GM21423 (cell line): ENCODE measurements at regions not wholly inside any gene's neighbourhood (a gene's known extent, or its start where the extent isn't known, plus 50 kb on each side); places are given as distances from the start of the nearest gene placed in this dataset.
"Not testable (repeated sequence)": the region's sequence is repeated elsewhere in the genome, so short reads cannot be mapped to it uniquely, and the experiment has no call there.

ENCODE experiments used
- ATAC-seq: cut with Tn5 transposase; IDR thresholded peaks from one replicate; pipeline ENCODE4 v1.9.1; 2021; ENCODE audit warnings: mild to moderate bottlenecking, moderate library complexity; ENCODE audit not compliant: unreplicated experiment

DNA sequence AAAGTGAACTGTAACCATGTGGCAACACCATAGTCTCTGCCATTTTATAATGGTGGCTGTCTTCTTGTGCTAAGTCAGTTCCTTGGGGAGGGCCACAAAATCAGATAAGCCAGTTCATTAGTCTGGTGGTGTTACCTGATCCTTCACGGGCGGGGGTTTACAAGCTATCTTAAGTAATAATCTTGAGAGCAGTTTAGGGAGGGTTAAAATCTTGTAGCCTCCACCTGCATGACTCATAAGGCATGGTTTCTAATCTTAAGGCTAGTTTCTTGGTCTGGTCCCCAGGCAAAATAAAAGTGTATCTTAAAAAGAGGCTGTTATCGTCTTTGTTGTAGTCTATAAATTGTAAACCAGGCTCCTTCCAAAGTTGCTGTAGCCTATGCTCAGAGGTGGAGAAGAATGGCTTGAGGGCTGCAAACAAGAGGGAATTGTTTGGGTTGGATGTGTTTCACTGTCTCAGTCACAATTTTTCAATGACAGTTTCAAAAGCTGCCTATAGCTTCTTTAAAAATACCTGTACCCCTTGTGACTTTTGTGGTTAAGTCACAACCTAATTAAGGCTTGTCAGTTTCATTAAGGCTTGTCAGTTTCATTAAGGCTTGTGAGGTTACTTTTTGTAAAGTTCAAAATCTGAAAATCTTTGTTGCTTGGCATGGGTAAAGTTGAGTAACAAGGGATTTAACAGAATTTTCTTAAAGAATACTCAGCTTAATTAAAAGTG is 135.7 kb downstream of the RPS4Y2 start:
- peak; percentile 89 for ATAC-seq

DNA sequence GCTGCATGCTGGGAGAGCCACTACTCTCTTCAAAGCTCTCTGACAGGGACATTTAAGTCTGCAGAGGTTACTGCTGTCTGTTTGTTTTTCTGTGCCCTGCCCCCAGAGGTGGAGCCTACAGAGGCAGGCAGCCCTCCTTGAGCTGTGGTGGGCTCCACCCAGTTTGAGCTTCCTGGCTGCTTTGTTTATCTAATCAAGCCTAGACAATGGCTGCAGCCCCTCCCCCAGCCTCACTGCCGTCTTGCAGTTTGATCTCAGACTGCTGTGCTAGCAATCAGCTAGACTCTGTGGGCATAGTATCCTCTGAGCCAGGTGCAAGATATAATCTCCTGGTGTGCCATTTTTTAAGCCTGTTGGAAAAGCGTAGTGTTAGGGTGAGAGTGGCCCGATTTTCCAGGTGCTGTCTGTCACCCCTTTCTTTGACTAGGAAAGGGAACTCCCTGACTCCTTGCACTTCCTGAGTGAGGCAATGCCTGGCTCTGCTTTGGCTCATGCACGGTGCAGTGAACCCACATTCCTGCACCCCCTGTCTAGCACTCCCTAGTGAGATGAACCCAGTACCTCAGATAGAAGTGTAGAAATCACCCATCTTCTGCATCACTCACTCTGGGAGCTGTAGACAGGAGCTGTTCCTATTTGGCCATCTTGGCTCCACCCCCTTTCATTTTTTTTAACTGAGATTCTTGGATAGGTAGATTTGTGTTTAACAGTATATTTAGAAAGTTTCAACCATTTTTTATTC is 169.6 kb downstream of the RPS4Y2 start:
- ATAC-seq = not testable (repeated sequence)

DNA sequence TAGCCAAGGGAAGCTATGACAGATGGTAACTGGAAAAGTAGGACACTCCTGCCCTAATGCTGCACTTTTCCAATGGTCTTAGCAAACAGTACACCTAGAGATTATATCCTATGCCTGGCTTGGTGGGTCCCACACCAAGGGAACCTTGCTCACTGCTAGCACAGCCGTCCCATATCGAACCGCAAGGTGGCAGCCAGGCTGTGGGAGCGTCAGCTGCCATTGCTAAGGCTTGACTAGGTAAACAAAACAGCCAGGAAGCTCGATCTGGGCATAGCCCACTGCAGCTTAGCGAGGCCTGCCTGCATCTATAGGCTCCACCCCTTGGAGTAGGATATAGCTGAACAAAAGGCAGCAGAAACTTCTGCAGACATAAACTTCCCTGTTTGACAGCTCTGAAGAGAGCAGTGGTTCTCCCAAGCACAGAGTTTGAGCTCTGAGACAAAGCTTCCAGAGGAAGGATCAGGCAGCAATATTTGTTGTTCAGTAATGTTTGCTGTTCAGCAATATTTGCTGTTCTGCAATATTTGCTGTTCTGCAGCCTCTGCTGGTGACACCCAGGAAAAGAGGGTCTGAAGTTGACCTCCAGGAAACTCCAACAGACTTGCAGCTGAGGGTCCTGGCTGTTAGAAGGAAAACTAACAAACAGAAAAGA is 173.9 kb downstream of the RPS4Y2 start:
- no peak for ATAC-seq

DNA sequence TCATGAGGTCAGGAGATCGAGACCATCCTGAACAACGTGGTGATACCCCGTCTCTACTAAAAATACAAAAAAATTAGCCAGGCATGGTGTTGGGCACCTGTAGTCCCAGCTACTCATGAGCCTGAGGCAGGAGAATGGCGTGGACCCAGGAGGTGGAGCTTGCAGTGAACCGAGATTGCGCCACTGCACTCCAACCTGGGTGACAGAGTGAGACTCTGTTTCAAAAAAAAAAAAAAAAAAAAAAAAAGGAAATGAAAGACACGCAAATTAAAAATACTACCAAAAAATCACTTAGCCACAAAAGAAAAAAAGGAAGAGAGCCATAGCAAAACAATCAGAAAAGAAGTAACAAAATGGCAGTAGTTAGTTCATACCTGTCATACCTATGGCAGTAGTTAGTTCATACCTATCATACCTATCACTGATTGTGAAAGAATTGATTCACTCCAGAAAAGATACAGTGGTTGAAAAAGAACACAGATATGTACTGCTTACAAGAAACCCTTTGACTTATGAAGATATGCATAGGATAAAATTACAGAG is 180.9 kb downstream of the RPS4Y2 start:
- ATAC-seq = not testable (repeated sequence)

DNA sequence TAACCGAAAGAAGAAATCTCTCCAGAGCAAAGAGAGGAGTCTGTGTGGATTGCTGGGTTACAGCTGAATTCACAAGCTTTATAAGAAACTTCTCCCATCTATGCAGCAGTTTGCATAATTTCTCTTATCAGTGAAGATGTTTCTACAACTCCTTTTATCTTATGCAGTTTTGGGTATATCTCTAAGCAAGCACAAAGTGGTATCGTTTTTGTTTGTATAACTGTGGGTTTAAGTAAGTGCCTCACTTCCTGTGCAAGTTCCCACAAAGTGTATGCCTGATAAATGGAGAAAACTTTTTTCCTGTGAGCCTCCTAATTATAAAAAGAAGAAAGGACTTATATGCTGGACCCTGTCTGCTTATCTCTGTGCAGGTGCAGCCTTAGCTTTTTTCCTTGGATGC is 205.6 kb downstream of the RPS4Y2 start:
- no peak for ATAC-seq

DNA sequence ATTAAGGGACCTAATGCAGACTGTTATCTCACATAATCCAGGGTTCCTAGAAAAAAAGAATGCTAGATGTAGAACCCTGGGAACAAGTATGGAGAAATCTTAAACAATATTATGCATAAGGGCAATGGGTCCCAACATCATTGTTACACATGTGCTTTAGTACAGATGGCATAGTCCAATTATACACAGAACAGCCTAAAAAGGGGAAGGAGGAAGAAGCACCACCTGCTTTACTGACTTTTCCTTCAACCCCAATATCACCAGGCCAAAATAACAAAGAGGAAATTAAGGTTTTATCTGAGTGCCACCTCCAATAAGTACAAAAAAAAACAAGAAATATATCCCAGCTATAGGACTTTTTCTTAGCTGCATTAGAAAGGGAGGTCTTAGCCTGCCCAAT is 211.9 kb downstream of the RPS4Y2 start:
- no peak for ATAC-seq

DNA sequence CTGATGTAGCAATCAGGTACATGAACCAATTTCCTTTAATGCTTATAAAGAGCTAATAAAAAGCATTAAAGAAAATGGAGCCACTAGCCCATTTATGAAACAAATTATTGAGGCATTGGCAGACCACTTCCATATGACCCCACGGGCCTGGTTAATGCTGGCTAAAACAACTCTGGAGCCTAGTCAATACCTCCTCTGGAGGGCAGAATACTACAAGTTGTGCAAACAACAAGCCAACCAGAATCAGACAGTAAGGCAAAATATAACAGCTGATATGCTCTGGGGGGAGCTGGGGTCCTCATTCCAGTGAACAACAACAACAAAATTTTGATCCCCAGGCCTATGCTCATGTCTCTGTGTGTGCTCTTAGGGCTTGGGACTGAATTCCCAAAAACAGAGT is 212.3 kb downstream of the RPS4Y2 start:
- ATAC-seq = no peak

DNA sequence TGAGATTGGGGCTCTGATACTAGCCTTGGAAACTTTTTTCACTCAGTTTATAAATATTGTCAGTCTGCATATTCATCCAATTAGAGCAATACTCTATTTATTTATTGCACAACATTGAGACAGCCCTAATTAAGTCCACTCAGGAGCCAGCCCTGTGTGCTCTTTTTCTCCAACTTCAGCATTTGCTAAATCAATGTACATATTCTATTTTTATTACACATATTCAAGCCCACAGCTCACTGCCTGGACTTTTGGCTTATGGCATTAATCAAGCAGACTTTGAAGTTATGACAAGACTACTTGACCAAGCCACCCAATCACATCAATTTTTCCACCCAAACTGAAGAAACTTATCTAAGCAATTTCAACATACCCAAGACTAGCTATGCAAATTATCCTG is 215.5 kb downstream of the RPS4Y2 start:
- ATAC-seq = no peak

DNA sequence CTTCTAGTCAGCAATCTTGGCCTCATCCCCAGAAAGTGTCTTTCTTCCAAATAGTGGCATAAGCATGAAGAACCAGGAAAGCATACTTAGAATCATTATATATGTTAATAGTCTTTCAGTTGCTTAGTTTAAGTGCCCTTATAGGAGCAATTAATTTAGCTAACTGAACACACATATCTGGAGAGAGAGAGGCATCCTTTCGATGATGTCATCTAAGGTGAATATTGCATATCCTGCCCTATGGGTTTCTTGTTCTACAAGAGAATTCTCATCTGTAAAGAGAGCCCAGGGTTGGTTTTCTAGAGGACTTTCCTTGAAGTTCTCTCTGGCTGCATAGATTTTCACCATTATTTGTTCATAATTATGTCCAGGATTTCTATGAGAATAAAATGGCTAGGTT is 230.1 kb downstream of the RPS4Y2 start:
- no peak for ATAC-seq

DNA sequence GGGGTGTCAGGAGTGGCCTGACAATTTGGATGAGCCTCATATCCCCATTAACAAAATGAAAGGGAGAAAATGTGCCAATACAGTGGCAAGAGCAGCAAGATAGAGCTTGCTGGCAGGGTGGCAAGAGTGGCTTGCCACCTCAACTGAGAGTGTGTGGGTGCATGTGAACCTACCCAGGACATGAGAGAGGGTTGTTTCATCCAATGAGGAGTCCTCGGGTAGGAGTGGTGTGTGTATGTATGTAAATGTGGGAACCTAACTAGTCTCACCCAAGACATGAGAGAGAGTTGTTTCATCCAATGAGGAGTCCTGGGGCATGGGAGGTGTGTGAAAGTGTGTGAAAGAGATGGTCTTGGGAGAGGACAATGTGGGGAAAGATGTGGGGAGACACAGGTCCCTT is 234.2 kb downstream of the RPS4Y2 start:
- ATAC-seq = no peak

DNA sequence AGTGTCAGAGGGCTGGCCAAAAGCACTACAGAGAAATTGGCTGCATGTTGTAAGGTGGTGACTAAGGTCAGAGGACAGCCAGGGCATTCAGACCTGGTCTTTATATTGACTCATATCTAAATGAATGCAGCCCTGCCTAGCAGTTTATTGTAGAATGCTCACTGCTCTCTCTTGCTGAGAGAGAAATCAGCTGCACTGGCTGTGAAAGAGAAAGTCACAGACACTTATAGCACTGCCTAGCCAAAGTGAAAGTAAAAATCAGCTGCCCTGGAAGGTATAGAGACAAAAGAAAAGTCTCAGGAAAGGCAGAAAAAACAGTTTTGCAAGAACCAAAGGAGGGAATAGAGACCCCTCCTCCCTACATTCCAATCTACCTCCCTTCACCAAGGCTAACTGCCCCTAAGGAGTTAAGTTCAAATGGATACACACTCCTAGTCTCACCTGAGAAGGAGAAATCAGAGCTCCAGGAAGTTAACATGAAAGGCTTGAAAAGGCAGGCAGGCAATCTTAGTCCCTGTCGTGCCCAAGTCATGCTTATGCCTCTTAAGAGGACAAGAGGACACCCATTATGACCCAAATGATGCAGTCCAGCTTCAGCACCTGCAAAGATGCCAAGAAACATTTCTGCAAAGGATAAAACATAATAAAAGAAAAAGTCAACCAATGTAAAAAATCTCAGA is 235.1 kb downstream of the RPS4Y2 start:
- ATAC-seq = peak; percentile 96

DNA sequence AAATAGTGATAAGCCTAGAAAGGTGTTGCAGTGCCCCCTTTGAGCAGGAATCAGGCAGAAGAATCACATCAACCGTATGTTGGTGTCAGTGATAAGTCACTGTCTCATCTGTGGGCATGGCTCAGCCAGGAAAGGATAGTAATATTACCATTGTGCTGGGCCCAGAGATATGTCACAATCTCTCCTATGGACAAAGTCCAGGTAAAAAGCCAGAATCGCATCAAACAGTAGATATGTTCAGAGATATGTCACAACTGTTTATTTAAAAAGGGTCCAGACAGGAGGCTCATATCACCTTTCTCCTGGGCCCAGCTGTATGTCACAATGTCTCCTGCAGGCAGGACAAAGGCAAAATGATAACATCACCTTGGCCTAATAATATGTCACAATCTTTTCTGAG is 241.4 kb downstream of the RPS4Y2 start:
- no peak for ATAC-seq

DNA sequence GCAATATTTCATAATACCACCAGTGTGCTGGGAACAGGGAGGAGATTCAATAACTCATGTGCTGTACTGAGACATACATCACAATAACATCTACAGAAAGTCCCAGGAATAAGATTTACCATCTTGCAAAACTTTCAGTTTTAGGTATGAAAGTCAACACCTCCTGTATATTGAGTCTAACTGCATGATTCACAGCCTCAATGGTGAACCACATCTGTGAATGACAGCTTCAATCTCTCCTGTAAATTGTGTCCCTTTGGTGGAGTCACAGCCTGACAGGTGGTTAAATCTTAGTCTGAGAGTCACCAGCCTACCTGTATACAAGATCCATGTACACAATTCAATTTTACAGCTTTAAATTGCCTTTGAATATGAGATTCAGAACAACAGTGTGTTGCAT is 242.1 kb downstream of the RPS4Y2 start:
- no peak for ATAC-seq

DNA sequence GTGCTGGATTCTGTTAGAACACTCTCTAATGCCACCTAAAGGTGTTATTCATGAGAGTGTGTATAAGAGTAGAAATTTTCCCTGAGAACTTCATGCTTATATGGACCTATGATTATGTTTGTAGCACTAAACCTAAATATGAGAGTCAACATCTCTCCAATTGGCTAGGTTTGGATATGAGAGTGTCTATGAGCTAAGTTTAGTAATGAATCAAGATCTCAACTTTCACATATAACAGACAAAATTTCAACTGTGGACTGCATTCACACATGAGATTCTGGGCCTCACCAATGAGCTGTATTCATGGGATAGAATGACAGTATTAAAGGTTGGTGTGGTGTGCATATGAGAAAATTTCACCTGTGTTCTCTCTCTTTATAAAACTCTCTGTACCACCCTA is 242.6 kb downstream of the RPS4Y2 start:
- no peak for ATAC-seq

DNA sequence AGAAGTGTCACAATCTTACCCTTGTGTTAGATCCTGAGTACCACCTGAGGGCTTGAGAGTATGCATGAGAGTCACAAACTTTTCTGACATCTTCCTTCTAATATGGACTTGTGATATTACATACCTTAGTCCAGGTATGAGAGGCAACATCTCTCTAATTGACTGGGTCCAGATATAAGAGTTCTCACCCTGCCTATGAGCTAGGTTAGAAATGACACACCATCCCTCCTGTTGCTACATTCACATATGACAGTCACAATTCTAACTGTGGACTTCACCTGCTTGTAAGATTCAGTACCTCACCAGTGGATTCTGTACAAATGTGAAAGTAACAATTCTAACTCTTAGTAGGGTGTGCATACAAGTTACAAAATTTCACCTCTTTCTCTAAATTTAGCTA is 245.2 kb downstream of the RPS4Y2 start:
- ATAC-seq = no peak

DNA sequence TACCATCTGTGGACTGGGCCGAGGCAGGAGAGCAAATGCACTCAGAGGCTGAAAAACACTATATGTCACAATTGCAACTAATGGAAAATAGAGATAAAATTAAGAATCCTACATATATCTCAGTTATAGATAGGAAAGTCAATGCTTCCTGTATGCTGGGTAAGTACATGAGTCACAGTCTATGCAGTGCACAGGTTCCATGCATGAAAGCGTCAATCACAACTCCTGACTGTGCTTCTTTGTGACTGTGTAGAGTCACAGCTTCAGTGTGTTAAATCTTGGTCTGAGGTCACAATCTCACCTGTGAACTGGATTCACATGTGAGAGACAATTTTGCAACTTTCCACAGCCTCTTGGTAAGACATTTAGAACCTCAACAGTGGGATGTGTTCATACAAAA is 247.2 kb downstream of the RPS4Y2 start:
- ATAC-seq = no peak

DNA sequence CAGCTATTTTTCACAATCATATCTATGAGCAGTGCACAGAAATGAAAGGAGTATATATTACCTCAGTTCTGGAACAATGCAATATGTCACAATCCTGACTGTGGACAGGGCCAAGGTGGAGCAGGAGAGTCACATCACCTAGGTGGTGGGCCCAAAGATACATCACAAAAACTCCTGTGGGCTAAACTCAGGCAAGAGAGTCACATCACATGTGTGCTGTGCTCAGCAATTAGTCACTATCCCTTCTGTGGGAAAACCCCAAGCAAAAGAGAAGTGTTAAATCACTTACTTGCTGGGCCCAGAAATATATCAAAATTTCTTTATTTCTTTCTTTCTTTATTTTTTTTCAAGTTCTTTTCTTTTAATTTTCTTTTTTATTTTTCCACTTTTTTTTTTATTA is 249.6 kb downstream of the RPS4Y2 start:
- ATAC-seq = no peak

DNA sequence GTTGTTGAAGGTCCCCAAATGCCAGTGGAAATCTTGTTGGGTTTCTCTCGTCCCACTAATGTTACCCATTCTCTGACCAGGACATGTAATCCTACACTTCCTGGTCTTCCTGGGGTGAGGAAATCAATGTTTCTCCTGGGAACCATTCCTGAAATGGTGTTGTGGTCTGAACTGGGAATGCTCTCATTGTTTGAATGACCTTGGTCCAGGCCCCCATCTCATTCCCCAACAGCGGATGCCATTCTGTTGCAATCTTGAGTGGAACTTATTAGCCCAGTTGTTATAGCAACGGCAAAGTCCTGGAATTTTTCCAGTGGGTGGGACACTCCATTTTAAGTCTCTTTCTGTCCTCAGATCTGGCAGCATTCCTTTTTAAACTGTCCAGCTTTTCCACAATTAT is 265.9 kb downstream of the RPS4Y2 start:
- ATAC-seq = no peak

DNA sequence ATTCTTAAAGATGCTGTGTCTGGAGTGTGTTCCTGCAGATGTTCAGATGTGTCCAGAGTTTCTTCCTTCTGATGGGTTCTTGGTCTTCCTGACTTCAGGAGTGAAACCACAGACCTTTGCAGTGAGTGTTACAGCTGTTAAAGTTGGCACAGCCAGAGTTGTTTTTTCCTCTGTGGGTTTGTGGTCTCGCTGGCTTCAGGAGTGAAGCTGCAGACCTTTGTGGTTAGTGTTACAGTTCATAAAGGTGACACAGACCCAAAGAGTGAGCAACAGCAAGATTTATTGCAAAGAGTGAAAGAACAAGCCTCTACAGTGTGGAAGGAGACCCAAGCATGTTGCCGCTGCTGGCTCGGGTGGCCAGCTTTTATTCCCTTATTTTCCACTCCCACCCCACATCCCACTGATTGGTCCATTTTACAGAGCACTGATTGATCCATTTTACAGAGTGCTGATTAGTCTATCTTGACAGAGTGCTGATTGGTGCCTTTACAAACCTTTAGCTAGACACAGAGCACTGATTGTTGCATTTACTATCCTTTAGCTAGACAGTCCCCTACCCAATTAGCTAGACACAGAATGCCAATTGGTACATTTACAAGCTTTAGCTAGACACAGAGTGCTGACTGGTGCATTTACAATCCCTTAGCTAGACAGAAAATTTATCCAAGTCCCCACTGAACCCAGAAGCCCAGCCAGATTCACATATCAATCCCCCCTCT is 266.6 kb downstream of the RPS4Y2 start:
- no peak for ATAC-seq

DNA sequence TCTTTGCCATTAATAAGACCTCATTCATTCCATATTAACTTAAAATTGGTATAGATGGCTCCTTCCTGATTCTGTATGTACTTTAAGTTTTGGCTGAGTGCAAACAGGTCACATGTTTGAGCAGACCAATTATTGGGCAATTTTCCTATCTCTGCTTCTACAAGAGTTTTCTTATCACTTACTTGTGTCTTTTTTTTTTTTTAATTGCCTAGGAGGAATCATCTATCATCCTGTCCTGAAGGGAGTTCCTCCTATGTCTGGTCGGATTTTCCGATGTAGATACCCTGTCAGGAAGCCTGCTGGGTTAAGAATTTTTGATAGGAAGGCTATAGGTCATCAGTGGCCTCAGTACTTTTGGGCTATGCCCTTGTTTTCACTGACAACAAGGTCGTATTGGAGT is 268.0 kb downstream of the RPS4Y2 start:
- ATAC-seq = no peak

DNA sequence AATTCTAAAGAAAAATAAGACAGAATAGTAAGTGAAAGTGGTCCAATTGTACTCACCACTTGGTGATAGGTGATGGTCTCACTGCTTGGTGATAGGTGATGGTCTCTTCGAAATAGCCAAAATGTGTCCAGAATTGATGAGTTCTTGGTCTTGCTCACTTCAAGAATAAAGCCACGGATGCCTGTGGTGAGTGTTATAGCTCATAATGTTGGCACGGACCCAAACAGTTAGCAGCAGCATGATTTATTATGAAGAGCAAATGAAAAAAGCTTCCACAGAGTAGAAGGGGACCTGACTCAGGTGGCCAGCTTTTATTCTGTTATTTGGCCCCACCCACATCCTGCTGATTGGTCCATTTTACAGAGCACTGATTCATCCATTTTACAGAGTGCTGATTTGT is 272.6 kb downstream of the RPS4Y2 start:
- ATAC-seq = no peak
